ENCODE measurements at regions not wholly inside any gene's neighbourhood (a gene's known extent, or its start where the extent isn't known, plus 50 kb on each side); places are given as distances from the start of the nearest gene placed in this dataset.

- POLR2A ChIA-PET: no interaction called here
- no peaks in the 10 kb centered on the region for H3K27me3 ChIP-seq (ENCODE audit: control insufficient read depth in 1 of 2, insufficient read depth in 2 of 2, low read length in 2 of 2)
- peaks cover 40% of the 10 kb centered on the region for H3K4me1 Mint-ChIP-seq (ENCODE audit: low read depth)
- DNase-seq (no peak), ATAC-seq (ENCODE audit: poor library complexity) (no peak)
- H3K27ac ChIP-seq (ENCODE audit: low read depth in 1 of 2, low read length in 2 of 2): no peak overlapping the region
- no peak overlapping the region for H3K27ac Mint-ChIP-seq
- H3K9me3 ChIP-seq (ENCODE audit: control insufficient read depth in 1 of 2, insufficient read depth in 1 of 2, low read length in 2 of 2): no peaks in the 10 kb centered on the region
- H3K36me3 Mint-ChIP-seq (ENCODE audit: low read depth): no peaks in the 10 kb centered on the region
- H3K9me3 Mint-ChIP-seq: no peaks in the 10 kb centered on the region
- H3K36me3 ChIP-seq (ENCODE audit: insufficient read depth, low read length): no peaks in the 10 kb centered on the region
- H3K4me3 ChIP-seq (ENCODE audit: low read length): no peak overlapping the region
- intact Hi-C loops (cut with DNase I, micrococcal nuclease): no loop called here
- CTCF ChIA-PET: no interaction called here
- no peaks in the 10 kb centered on the region for H3K27me3 Mint-ChIP-seq
- H3K4me3 Mint-ChIP-seq: no peak overlapping the region
- TF ChIP-seq CTCF (IDR thresholded peaks at IDR 0.05): no peak
- H3K4me1 ChIP-seq (ENCODE audit: insufficient read depth, low read length): no peaks in the 10 kb centered on the region
Observed at GRCh38 chrX:148284056-148284455, 216.4 kb upstream of the AFF2 start.

- no peaks in the 10 kb centered on the region for H3K36me3 Mint-ChIP-seq (ENCODE audit: low read depth)
- ATAC-seq (ENCODE audit: poor library complexity) (no peak), DNase-seq (no peak)
- no peaks in the 10 kb centered on the region for H3K27me3 ChIP-seq (ENCODE audit: control insufficient read depth in 1 of 2, insufficient read depth in 2 of 2, low read length in 2 of 2)
- no peak for TF ChIP-seq CTCF (IDR thresholded peaks at IDR 0.05)
- H3K9me3 Mint-ChIP-seq: no peaks in the 10 kb centered on the region
- H3K36me3 ChIP-seq (ENCODE audit: insufficient read depth, low read length): no peaks in the 10 kb centered on the region
- no peak overlapping the region for H3K4me3 Mint-ChIP-seq
- intact Hi-C loops (cut with DNase I, micrococcal nuclease): no loop called here
- CTCF ChIA-PET: no interaction called here
- H3K27me3 Mint-ChIP-seq: no peaks in the 10 kb centered on the region
- no peaks in the 10 kb centered on the region for H3K9me3 ChIP-seq (ENCODE audit: control insufficient read depth in 1 of 2, insufficient read depth in 1 of 2, low read length in 2 of 2)
- H3K4me1 ChIP-seq (ENCODE audit: insufficient read depth, low read length): no peaks in the 10 kb centered on the region
- peaks cover 39% of the 10 kb centered on the region for H3K4me1 Mint-ChIP-seq (ENCODE audit: low read depth)
- H3K27ac ChIP-seq (ENCODE audit: low read depth in 1 of 2, low read length in 2 of 2): no peak overlapping the region
- POLR2A ChIA-PET: no interaction called here
- no peak overlapping the region for H3K4me3 ChIP-seq (ENCODE audit: low read length)
- no peak overlapping the region for H3K27ac Mint-ChIP-seq
Observed at GRCh38 chrX:148284821-148285220, 215.6 kb upstream of the AFF2 start.

GRCh38 chrX:148288451-148288850, 212.0 kb upstream of the AFF2 start:
- Histone ChIP-seq H3K36me3 (ENCODE audit: insufficient read depth, low read length) (no peaks in the 10 kb centered on the region), H3K4me3 (ENCODE audit: low read length) (no peak overlapping the region), H3K4me1 (ENCODE audit: insufficient read depth, low read length) (no peaks in the 10 kb centered on the region), H3K9me3 (ENCODE audit: control insufficient read depth in 1 of 2, insufficient read depth in 1 of 2, low read length in 2 of 2) (no peaks in the 10 kb centered on the region), H3K27me3 (ENCODE audit: control insufficient read depth in 1 of 2, insufficient read depth in 2 of 2, low read length in 2 of 2) (no peaks in the 10 kb centered on the region), H3K27ac (ENCODE audit: low read depth in 1 of 2, low read length in 2 of 2) (no peak overlapping the region)
- TF ChIP-seq CTCF (IDR thresholded peaks at IDR 0.05): no peak
- DNase-seq (no peak), ATAC-seq (ENCODE audit: poor library complexity) (no peak)
- intact Hi-C loops (cut with DNase I, micrococcal nuclease): no loop called here
- H3K9me3 Mint-ChIP-seq: no peaks in the 10 kb centered on the region
- no peak overlapping the region for H3K27ac Mint-ChIP-seq
- no peaks in the 10 kb centered on the region for H3K36me3 Mint-ChIP-seq (ENCODE audit: low read depth)
- H3K4me3 Mint-ChIP-seq: no peak overlapping the region
- H3K4me1 Mint-ChIP-seq (ENCODE audit: low read depth): peaks cover 11% of the 10 kb centered on the region
- CTCF ChIA-PET: no interaction called here
- H3K27me3 Mint-ChIP-seq: no peaks in the 10 kb centered on the region
- POLR2A ChIA-PET: no interaction called here
